Peyer's patch (tissue), 4 donors: ENCODE measurements at regions not wholly inside any gene's neighbourhood (a gene's known extent, or its start where the extent isn't known, plus 50 kb on each side); places are given as distances from the start of the nearest gene placed in this dataset.

Experiments used
- DNase-seq, 3 donors: peaks; one replicate each; pipeline ENCODE4 v3.0.0-alpha.2; 2017 to 2019
- H3K27ac ChIP-seq, 4 donors: fragments of 200-600 bp; sonication (generic); one replicate each; pipeline ENCODE4 v1.5.1; 2016 to 2019
- H3K27me3 ChIP-seq, 2 donors: fragments of 200-600 bp; sonication (generic); one replicate each; pipeline ENCODE4 v1.5.1; 2019
- H3K36me3 ChIP-seq, 3 donors: fragments of 200-600 bp; sonication (generic); one replicate each; pipeline ENCODE4 v1.5.1; 2016 to 2019
- H3K4me1 ChIP-seq, 4 donors: fragments of 200-600 bp; sonication (generic); one replicate each; pipeline ENCODE4 v1.5.1; 2016 to 2019
- H3K4me3 ChIP-seq, 4 donors: fragments of 200-600 bp; sonication (generic); 1 replicate in 3 of 4; 2 replicates in 1 of 4; pipeline ENCODE4 v1.5.1; 2016 to 2019; ENCODE audit warnings: mild to moderate bottlenecking in 1 of 4
- H3K9me3 ChIP-seq, 4 donors: fragments of 200-600 bp; sonication (generic); one replicate each; pipeline ENCODE4 v1.5.1; 2016 to 2019; ENCODE audit warnings: mild to moderate bottlenecking in 1 of 4
- POLR2A ChIP-seq, 2 donors: fragments of 450-650 bp; IDR thresholded peaks; one replicate each; pipeline ENCODE4 v1.5.1; 2017; ENCODE audit warnings: antibody characterized with exemption in 2 of 2, mild to moderate bottlenecking in 2 of 2, moderate library complexity in 2 of 2
- TF ChIP-seq, protein P1 (sequence below), 6 experiments: fragments of 450-650 bp in 4 of 6; fragments of 200-600 bp in 2 of 6; sonication (generic) in 1 of 6; IDR thresholded peaks; one replicate each; pipeline ENCODE4 v1.5.1; 2017 to 2019; ENCODE audit warnings: antibody characterized with exemption in 6 of 6, mild to moderate bottlenecking in 3 of 6, moderate library complexity in 1 of 6

DNA sequence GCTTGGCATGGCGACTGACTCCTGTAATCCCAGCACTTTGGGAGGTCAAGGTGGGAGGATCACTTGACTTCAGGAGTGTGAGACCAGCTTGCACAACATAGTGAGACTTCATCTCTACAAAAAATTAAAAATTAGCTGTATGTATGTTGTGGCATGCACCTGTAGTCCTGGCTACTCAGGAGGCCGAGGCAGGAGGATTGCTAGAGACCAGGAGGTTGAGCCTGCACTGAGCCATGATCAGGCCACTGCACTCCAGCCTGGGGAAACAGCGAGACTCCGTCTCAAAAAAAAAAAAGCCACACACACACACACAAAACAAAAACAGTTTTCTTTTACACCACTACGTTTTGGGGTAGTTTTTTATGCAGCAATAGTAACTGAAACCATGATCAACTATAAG is 89.0 kb upstream of the DHX40 start:
- no peaks in the 10 kb centered on the region for H3K9me3 ChIP-seq
- no peak overlapping the region for H3K27ac ChIP-seq
- H3K36me3 ChIP-seq, result no peaks in the 10 kb centered on the region
- no peaks in the 10 kb centered on the region for H3K4me1 ChIP-seq
- no peak for DNase-seq
- H3K27me3 ChIP-seq, result no peaks in the 10 kb centered on the region
- TF ChIP-seq, protein P1, sequence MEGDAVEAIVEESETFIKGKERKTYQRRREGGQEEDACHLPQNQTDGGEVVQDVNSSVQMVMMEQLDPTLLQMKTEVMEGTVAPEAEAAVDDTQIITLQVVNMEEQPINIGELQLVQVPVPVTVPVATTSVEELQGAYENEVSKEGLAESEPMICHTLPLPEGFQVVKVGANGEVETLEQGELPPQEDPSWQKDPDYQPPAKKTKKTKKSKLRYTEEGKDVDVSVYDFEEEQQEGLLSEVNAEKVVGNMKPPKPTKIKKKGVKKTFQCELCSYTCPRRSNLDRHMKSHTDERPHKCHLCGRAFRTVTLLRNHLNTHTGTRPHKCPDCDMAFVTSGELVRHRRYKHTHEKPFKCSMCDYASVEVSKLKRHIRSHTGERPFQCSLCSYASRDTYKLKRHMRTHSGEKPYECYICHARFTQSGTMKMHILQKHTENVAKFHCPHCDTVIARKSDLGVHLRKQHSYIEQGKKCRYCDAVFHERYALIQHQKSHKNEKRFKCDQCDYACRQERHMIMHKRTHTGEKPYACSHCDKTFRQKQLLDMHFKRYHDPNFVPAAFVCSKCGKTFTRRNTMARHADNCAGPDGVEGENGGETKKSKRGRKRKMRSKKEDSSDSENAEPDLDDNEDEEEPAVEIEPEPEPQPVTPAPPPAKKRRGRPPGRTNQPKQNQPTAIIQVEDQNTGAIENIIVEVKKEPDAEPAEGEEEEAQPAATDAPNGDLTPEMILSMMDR (IDR thresholded peaks at IDR 0.05), result no peak
- no peak for TF ChIP-seq POLR2A (IDR thresholded peaks at IDR 0.05)
- H3K4me3 ChIP-seq, result no peak overlapping the region

- H3K4me3 ChIP-seq, result no peak overlapping the region
- DNase-seq, result no peak
- H3K27ac ChIP-seq, result no peak overlapping the region
- H3K27me3 ChIP-seq, result no peaks in the 10 kb centered on the region
- H3K9me3 ChIP-seq, result no peaks in the 10 kb centered on the region
- TF ChIP-seq, protein P1 (IDR thresholded peaks at IDR 0.05), result no peak
- no peak for TF ChIP-seq POLR2A (IDR thresholded peaks at IDR 0.05)
- no peaks in the 10 kb centered on the region for H3K36me3 ChIP-seq
- H3K4me1 ChIP-seq, result no peaks in the 10 kb centered on the region
Measured at GRCh38 chr17:59479141-59479540, 86.3 kb upstream of the DHX40 start.

- no peak for DNase-seq
- no peak for TF ChIP-seq POLR2A (IDR thresholded peaks at IDR 0.05)
- TF ChIP-seq, protein P1 (IDR thresholded peaks at IDR 0.05), result no peak
- no peak overlapping the region for H3K27ac ChIP-seq
- H3K9me3 ChIP-seq, result no peaks in the 10 kb centered on the region
- no peak overlapping the region for H3K4me3 ChIP-seq
- no peaks in the 10 kb centered on the region for H3K36me3 ChIP-seq
- no peaks in the 10 kb centered on the region for H3K4me1 ChIP-seq
- H3K27me3 ChIP-seq, result no peaks in the 10 kb centered on the region
Measured at GRCh38 chr17:59483860-59484259, 81.5 kb upstream of the DHX40 start.

DNA sequence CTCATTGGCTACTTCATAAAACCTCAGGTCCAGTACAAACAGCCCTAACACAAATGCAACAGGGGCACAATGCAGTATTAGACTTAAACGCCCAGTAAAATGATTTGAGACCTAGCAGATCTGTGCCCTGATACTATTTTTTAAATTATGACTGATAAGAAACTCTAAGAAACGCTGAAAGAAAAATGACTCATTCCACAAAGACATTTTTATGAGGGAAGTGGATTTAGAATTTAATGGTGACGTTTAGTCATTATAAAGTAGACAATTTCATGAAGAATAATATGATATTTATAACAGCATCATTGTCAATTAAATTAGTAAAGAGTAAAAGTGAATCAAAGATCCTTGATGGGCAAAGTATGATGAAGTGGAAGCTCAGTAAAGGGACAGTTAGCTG is 80.4 kb upstream of the DHX40 start:
- Histone ChIP-seq H3K9me3 (no peaks in the 10 kb centered on the region), H3K4me1 (no peaks in the 10 kb centered on the region), H3K36me3 (no peaks in the 10 kb centered on the region), H3K27ac (no peak overlapping the region), H3K4me3 (no peak overlapping the region), H3K27me3 (no peaks in the 10 kb centered on the region)
- no peak for DNase-seq
- TF ChIP-seq POLR2A (IDR thresholded peaks at IDR 0.05), result no peak
- TF ChIP-seq, protein P1 (IDR thresholded peaks at IDR 0.05), result no peak

DNA sequence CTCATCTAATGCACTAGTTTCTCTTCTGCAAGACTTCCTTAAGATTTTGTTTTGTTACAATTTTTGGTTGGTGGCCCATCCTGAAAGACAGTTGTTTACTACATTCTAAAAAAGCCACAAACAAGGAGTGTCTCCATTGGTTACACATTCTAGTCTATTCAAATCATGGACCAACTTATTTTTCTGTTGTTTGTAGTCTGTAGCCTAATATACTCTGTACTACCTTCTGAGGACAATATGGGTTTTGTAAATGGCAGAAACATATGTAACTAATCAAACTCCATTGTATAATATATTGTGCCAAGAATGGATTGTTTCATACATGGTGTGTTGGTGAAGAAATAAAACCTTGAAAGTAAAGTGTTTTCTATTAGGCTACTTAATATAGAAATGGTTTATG is 79.5 kb upstream of the DHX40 start:
- no peaks in the 10 kb centered on the region for H3K36me3 ChIP-seq
- H3K4me3 ChIP-seq, result no peak overlapping the region
- no peaks in the 10 kb centered on the region for H3K4me1 ChIP-seq
- no peak for DNase-seq
- no peaks in the 10 kb centered on the region for H3K27me3 ChIP-seq
- TF ChIP-seq POLR2A (IDR thresholded peaks at IDR 0.05), result no peak
- H3K9me3 ChIP-seq, result no peaks in the 10 kb centered on the region
- no peak overlapping the region for H3K27ac ChIP-seq

- Histone ChIP-seq H3K36me3 (no peaks in the 10 kb centered on the region), H3K4me3 (no peak overlapping the region), H3K4me1 (no peaks in the 10 kb centered on the region), H3K27me3 (no peaks in the 10 kb centered on the region), H3K9me3 (no peaks in the 10 kb centered on the region), H3K27ac (no peak overlapping the region)
- TF ChIP-seq POLR2A (IDR thresholded peaks at IDR 0.05), result no peak
- TF ChIP-seq, protein P1 (IDR thresholded peaks at IDR 0.05), result no peak
- DNase-seq, result no peak
Measured at GRCh38 chr17:59487161-59487873, 78.1 kb upstream of the DHX40 start.
